DOHH2 (cell line): ENCODE measurements at regions not wholly inside any gene's neighbourhood (a gene's known extent, or its start where the extent isn't known, plus 50 kb on each side); places are given as distances from the start of the nearest gene placed in this dataset.

ENCODE experiments used
- EZH2phosphoT487 ChIP-seq: fragments of 200-600 bp; sonication (generic); IDR thresholded peaks from 2 replicates; pipeline ENCODE4 v1.6.1; 2017; ENCODE audit warnings: borderline replicate concordance, mild to moderate bottlenecking, antibody characterized with exemption, low read length, moderate library complexity, mixed read lengths
- TF ChIP-seq, protein P1 (sequence below): fragments of 200-600 bp; sonication (generic); IDR thresholded peaks from one replicate; pipeline ENCODE4 v1.5.1; 2014; ENCODE audit warnings: antibody characterized with exemption, mild to moderate bottlenecking, low read depth, low read length; ENCODE audit not compliant: poor library complexity, severe bottlenecking

- TF ChIP-seq, protein P1, sequence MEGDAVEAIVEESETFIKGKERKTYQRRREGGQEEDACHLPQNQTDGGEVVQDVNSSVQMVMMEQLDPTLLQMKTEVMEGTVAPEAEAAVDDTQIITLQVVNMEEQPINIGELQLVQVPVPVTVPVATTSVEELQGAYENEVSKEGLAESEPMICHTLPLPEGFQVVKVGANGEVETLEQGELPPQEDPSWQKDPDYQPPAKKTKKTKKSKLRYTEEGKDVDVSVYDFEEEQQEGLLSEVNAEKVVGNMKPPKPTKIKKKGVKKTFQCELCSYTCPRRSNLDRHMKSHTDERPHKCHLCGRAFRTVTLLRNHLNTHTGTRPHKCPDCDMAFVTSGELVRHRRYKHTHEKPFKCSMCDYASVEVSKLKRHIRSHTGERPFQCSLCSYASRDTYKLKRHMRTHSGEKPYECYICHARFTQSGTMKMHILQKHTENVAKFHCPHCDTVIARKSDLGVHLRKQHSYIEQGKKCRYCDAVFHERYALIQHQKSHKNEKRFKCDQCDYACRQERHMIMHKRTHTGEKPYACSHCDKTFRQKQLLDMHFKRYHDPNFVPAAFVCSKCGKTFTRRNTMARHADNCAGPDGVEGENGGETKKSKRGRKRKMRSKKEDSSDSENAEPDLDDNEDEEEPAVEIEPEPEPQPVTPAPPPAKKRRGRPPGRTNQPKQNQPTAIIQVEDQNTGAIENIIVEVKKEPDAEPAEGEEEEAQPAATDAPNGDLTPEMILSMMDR: no peak
- TF ChIP-seq EZH2phosphoT487: no peak
Measured at GRCh38 chr18:4836141-4836540, 360.9 kb downstream of the AKAIN1 start.
